Osteocyte (in vitro differentiated cells): ENCODE measurements at regions not wholly inside any gene's neighbourhood (a gene's known extent, or its start where the extent isn't known, plus 50 kb on each side); places are given as distances from the start of the nearest gene placed in this dataset.

Experiments
- DNase-seq: peaks from one replicate; pipeline ENCODE4 v3.0.0; 2021; ENCODE audit warnings: mixed read lengths; ENCODE audit not compliant: unreplicated experiment; ENCODE audit errors: extremely low spot score
- H3K27ac Mint-ChIP-seq: one replicate; pipeline ENCODE4 v1.8.0; 2021; ENCODE audit warnings: mild to moderate bottlenecking, mixed read lengths; ENCODE audit not compliant: unreplicated experiment
- H3K27me3 Mint-ChIP-seq: one replicate; pipeline ENCODE4 v1.8.0; 2021; ENCODE audit warnings: mixed read lengths; ENCODE audit not compliant: unreplicated experiment
- H3K36me3 Mint-ChIP-seq: one replicate; pipeline ENCODE4 v1.8.0; 2021; ENCODE audit warnings: mixed read lengths; ENCODE audit not compliant: unreplicated experiment
- H3K4me1 Mint-ChIP-seq: one replicate; pipeline ENCODE4 v1.8.0; 2021; ENCODE audit warnings: mixed read lengths; ENCODE audit not compliant: unreplicated experiment
- H3K4me3 Mint-ChIP-seq: one replicate; pipeline ENCODE4 v1.8.0; 2021; ENCODE audit warnings: mild to moderate bottlenecking, moderate library complexity, mixed read lengths; ENCODE audit not compliant: unreplicated experiment
- H3K9me3 Mint-ChIP-seq: one replicate; pipeline ENCODE4 v1.8.0; 2021; ENCODE audit warnings: mixed read lengths; ENCODE audit not compliant: unreplicated experiment
- TF ChIP-seq, protein P1 (sequence below): fragments of 200-600 bp; sonication (generic); IDR thresholded peaks from 2 replicates; pipeline ENCODE4 v1.5.0; 2021; ENCODE audit warnings: antibody characterized with exemption, mild to moderate bottlenecking, moderate library complexity

DNA sequence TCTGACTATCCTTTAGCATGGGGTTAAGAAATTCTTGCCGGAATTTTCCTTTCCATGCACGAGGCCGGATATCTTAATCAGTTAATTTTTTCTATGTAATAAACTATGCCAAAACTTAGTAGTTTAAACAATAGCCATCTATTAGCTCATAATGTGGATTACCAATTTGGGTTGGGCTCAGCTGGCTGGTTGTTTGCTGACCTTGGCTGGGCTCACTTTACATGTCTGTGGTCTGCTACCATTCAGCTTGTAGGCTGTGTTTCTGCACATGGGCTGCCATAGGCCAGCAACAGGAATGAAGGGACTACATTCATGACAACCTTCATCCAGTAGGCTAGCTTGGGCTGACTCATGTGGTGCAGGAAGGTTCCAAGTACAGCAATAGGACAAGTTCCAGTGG, 56.0 kb upstream of the NTPCR start:
- H3K27ac Mint-ChIP-seq: no peak overlapping the region

DNA sequence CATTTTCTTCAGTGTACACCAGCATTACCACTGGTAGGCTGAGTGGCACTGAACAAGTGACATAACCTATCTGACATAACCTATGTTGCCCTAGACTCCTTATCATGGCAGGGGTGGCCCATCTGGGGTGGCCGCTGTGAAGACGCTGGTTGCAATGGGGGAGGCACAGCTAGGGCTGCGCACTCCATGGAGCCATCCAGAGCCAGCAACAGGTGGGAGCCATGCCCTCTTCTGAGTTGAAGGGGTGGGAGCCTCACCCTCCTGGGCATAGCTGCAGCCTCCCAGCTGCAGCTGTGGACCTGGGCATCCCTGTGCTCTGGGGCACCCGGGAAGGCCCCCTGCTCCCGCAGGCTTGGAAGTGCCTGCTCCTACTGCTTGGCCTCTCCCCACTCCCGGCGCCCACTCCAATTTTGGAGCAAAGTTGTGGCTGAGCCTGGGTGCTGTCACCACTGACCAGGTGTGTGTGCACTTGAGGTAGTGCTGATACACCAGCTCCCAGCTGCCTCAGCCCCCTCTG, 52.4 kb upstream of the NTPCR start:
- H3K27ac Mint-ChIP-seq: no peak overlapping the region
- H3K4me1 Mint-ChIP-seq: peaks cover 6% of the 10 kb centered on the region
- no peak for DNase-seq

More for the DNA sequence above, 56.0 kb upstream of the NTPCR start:
- no peaks in the 10 kb centered on the region for H3K36me3 Mint-ChIP-seq
- peaks cover 11% of the 10 kb centered on the region for H3K9me3 Mint-ChIP-seq
- TF ChIP-seq, protein P1, sequence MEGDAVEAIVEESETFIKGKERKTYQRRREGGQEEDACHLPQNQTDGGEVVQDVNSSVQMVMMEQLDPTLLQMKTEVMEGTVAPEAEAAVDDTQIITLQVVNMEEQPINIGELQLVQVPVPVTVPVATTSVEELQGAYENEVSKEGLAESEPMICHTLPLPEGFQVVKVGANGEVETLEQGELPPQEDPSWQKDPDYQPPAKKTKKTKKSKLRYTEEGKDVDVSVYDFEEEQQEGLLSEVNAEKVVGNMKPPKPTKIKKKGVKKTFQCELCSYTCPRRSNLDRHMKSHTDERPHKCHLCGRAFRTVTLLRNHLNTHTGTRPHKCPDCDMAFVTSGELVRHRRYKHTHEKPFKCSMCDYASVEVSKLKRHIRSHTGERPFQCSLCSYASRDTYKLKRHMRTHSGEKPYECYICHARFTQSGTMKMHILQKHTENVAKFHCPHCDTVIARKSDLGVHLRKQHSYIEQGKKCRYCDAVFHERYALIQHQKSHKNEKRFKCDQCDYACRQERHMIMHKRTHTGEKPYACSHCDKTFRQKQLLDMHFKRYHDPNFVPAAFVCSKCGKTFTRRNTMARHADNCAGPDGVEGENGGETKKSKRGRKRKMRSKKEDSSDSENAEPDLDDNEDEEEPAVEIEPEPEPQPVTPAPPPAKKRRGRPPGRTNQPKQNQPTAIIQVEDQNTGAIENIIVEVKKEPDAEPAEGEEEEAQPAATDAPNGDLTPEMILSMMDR: no peak
- DNase-seq: no peak
- no peak overlapping the region for H3K4me3 Mint-ChIP-seq
- peaks cover 22% of the 10 kb centered on the region for H3K4me1 Mint-ChIP-seq
- H3K27me3 Mint-ChIP-seq: peaks cover 3% of the 10 kb centered on the region

DNA sequence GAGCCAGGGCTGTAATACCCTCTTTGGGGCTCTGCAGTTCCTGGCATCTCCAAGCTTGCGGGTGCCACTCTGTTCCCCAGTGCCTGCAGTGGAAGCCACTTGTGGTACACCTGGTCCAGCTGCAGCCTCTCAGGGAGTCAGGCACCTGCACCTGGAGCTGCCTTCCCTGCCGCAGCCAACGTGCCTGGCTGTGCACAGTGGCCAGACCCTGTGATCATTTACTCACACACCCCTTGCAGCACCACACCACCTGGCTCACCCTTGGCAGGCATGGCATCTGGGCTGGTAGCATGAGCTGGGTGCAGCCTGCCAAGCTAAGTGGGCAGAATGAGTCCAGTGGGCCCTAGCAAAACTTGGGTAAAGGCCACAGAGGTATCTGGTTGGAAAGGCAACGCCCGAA, 51.1 kb upstream of the NTPCR start:
- no peak for DNase-seq
- Mint-ChIP-seq H3K9me3 (peaks cover 4% of the 10 kb centered on the region), H3K27me3 (peaks cover 20% of the 10 kb centered on the region), H3K27ac (no peak overlapping the region), H3K4me3 (no peak overlapping the region), H3K36me3 (no peaks in the 10 kb centered on the region), H3K4me1 (peaks cover 6% of the 10 kb centered on the region)
- TF ChIP-seq, protein P1: no peak

More for the DNA sequence above, 52.4 kb upstream of the NTPCR start:
- peaks cover 4% of the 10 kb centered on the region for H3K9me3 Mint-ChIP-seq
- H3K27me3 Mint-ChIP-seq: peaks cover 20% of the 10 kb centered on the region
- H3K4me3 Mint-ChIP-seq: no peak overlapping the region
- no peaks in the 10 kb centered on the region for H3K36me3 Mint-ChIP-seq
- TF ChIP-seq, protein P1: no peak

DNA sequence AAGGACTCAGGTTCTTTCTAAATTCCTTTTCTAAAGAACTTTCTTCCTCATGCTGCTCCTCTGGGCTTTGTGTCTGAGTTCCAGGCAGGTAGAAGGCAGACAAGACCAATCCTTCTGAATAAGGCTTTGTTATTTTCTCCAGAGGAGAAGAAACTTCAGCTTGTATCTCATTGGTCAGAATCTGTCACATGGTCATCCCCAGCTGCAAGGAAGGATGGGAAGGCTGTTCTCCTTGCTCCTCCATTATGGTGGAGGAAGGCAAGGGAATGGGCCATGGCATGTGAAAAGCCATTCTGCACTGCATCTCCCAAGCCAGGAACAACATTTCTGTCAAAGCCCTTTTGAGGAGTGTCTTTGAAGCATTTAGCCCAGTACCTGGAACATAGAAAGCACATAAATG, 50.6 kb upstream of the NTPCR start:
- H3K36me3 Mint-ChIP-seq: no peaks in the 10 kb centered on the region
- peaks cover 1% of the 10 kb centered on the region for H3K9me3 Mint-ChIP-seq
- no peak overlapping the region for H3K4me3 Mint-ChIP-seq
- H3K27ac Mint-ChIP-seq: no peak overlapping the region
- TF ChIP-seq, protein P1: no peak
- peaks cover 20% of the 10 kb centered on the region for H3K27me3 Mint-ChIP-seq
- no peak for DNase-seq
- peaks cover 6% of the 10 kb centered on the region for H3K4me1 Mint-ChIP-seq
